ENCODE measurements at regions not wholly inside any gene's neighbourhood (a gene's known extent, or its start where the extent isn't known, plus 50 kb on each side); places are given as distances from the start of the nearest gene placed in this dataset.
"Not testable (repeated sequence)": the region's sequence is repeated elsewhere in the genome, so short reads cannot be mapped to it uniquely, and the experiment has no call there.

DNA sequence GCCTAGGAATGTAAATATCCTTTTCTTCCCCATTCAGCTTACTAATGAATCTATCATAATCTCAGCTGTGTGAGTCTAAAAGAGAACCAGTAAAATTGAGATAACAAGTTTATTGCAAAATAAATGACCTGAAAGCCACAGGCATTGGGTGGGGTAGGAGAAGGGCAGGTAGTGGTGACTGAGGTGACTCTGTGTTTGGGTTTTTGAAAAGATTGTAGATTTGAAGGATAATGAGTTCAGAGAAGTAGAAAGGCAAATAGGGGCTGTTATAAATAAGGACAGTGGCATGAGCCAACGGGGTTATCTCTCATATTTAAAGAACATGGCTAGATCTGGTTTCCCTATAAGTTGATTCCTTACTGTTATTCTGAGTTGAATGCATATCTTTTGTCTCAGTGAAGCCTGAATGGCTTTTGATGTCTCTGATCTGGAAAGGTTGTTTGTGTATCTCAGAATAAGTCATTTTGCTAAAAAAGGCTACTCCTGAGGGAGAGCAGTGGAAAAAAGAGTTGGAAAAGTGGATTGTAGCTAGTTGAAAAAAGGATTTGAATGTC lies 92.3 kb upstream of the TPTE start:
- not testable (repeated sequence) for DNase-seq (ENCODE audit: low read depth)

DNA sequence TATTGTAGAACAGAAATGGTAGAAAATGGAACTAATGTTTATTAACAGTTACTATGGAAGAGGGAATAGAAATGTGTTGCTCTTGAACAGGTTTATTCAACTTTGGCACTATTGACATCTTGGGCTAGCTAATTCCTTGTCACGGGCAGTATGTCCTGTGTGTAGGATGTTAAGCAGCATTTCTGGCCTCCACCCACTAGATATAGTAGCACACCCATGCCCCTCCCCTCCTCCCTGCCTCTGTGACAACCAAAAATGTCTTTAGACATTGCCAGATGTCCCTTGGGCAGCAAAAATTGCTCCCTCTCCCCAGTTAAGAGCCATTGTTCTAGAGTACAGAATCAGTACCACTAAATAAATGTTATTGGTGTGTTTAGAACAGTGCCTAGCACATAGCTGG lies 91.4 kb upstream of the TPTE start:
- DNase-seq (ENCODE audit: low read depth) = no peak

DNA sequence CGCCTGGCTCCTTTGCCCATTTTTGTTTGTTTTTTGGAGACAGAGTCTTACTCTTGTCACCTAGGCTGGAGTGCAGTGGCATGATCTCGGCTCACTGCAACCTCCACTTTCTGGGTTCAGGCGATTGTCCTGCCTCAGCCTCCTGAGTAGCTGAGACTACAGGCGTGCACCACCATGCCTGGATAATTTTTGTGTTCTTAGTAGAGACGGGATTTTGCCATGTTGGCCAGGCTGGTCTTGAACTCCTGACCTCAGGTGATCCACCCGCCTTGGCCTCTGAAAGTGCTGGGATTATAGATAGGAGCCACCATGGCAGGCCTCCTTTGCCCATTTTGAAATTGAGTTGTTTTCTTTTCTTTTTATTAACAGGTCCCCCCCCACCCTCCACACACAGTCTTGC lies 89.4 kb upstream of the TPTE start:
- DNase-seq (ENCODE audit: low read depth) = not testable (repeated sequence)

DNA sequence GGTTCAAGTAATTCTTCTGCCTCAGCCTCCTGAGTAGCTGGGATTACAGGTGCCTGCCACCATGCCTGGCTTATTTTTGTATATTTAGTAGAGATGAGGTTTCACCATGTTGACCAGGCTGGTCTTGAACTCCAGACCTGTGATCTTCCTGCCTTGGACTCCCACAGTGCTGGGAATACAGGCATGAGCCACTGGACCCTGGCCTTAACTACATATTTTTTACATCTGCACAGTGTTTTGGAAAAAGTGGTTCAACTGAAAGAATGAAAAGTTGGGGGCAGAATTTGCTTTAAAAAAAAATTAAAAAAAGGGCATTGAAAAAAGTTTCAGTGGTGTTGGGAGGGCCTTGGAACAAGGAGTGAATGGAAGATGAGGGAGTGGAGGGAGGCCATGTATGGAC lies 88.9 kb upstream of the TPTE start:
- DNase-seq (ENCODE audit: low read depth) = not testable (repeated sequence)

DNA sequence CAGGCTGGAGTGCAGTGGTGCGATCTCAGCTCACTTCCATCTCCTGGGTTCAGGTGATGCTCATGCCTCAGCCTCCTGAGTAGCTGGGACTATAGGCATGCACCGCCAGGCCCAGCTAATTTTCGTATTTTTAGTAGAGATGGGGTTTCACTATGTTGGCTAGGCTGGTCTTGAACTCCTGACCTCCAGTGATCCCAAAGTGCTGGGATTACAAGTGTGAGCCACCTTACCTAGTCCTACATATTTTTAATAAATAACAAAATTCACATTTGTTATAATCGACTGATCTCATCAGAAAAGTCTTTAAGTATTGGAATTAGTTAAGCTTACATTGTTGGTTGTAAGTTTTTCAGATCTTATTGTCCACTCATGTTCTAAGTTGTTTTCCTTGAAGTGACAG lies 83.4 kb upstream of the TPTE start:
- DNase-seq (ENCODE audit: low read depth) = not testable (repeated sequence)

DNA sequence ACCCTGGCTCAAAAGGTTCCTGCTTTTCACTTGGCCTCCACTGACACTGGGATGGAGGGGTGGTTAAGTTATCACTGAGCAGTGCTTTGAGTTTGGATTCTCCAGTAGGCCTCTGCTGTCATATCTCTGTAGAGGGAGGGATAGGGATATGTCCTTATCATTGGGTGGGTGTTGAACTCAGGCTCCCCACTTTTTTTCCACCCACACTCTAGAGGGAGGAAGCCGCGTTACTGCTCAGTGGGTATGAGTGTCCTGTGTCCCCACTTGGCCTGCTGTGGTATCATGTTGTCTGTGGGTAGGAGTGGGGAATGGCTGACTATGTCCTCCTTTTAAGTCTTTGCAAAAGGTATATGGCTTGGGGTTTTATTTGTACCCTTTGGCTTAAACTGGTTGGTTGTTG lies 80.7 kb upstream of the TPTE start:
- not testable (repeated sequence) for DNase-seq (ENCODE audit: low read depth)

DNA sequence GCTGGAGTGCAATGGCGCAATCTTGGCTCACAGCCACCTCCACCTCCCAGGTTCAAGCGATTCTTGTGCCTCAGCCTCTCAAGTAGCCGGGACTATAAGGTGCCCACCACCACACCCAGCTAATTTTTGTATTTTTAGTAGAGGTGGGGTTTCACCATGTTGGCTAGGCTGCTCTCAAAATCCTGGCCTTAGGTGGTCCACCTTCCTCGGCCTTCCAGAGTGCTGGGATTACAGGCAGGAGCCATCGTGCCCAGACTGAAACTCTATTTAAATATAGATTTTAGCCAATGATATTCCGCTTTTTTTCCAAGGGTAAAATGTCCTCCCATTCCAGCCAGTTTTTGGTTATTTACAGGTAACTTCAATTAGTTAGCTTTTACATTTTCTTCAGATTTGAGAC lies 79.4 kb upstream of the TPTE start:
- DNase-seq (ENCODE audit: low read depth) = not testable (repeated sequence)

DNA sequence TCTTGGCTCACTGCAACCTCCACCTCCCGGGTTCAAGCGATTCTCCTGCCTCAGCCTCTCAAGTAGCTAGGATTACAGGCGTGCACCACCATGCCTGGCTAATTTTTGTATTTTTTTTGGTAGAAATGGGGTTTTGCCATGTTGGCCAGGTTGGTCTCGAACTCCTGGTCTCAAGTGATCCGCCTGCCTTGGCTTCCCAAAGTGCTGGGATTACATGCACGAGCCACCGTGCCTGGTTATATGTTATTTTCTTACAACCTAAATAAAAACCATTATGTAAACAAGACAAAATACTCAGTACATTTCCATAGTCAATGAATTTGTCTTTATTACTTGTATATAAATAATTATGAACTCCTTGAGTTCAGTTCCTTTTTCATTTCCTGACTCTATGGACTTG lies 75.7 kb upstream of the TPTE start:
- DNase-seq (ENCODE audit: low read depth) = not testable (repeated sequence)

DNA sequence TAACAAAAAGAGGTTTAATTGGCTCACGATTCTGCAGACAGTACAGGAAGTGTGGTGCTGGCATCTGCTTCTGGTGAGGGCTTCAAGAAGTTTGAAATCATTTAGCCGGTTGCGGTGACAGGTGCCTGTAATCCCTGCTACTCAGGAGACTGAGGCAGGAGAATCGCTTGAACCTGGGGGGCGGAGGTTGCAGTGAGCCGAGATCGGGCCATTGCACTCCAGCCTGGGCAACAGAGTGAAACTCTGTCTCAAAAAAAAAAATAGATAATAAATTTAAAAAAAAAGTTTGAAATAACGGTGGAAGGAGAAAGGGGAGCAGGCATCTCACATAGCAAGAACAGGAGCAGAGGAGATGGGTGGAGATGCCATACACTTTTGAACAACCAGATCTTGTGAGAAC lies 71.9 kb upstream of the TPTE start:
- DNase-seq (ENCODE audit: low read depth) = not testable (repeated sequence)

DNA sequence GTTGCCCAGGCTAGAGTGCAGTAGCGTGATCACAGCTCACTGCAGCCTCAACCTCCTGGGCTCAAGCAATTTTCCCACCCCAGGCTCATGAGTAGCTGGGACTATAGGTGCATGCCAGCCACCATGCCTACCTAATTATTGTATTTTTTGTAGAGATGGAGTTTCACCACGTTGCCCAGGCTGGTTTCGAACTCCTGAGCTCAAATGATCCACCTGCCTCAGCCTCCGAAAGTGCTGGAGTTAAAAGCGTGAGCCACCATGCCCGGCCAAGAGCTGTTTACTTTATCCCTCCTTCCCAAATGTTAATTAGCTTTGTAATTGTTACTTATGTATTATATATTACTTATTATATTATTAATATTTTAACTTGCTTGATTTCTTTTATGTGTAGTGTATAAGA lies 70.1 kb upstream of the TPTE start:
- not testable (repeated sequence) for DNase-seq (ENCODE audit: low read depth)

DNA sequence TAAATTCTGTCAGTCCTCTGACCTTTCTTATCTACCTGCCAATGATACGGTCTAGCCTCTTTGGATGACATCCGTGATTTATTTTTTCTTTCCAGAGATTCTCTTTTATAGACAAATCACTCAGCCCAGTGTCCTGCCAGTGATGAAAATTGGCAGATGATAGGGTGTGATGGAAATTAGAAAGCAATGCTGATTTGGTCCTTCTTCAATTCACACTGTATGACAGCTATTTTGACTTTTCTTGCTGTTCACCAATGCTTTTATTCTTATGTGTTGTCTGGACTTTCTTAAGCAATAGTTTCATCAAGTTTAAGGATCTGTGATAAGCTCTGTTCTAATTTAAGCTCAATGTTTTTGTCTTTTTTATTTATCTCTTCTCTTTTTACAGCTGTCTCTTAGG lies 63.6 kb upstream of the TPTE start:
- DNase-seq (ENCODE audit: low read depth) = not testable (repeated sequence)

DNA sequence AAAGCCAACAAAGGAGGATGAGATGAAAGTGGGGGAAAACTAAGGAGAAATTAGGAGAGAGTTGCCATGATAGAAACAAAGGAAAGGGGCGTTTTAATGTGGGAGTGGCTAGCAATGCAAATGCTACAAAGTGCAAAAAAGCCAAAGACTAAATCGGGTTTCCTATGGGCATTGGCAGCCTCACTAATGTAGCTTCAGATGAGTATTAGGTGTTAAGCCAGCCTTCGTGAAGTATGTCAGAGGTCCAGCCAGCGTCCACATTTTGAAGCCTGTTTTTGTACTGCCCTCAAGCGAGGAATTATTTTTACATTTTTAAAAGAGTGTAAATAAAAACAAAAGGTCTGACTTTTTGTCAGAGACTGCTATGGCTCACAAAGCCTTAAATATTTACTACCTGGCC lies 60.4 kb upstream of the TPTE start:
- DNase-seq (ENCODE audit: low read depth) = not testable (repeated sequence)

DNA sequence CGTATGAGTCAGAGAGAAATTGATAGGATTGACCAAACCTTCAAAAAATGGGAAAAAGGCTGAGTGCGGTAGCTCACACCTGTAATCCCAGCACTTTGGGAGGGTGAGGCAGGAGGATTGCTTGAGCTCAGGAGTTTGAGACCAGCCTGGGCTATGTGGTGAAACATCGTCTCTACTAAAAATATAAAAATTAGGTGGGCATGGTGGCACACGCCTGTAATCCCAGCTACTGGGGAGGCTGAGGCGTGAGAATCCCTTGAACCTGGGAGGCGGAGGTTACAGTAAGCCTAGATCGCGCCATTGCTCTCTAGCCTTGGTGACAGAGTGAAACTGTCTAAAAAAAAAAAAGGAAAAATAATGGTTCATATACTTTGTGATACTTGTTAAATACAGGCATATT lies 59.9 kb upstream of the TPTE start:
- DNase-seq (ENCODE audit: low read depth) = not testable (repeated sequence)

DNA sequence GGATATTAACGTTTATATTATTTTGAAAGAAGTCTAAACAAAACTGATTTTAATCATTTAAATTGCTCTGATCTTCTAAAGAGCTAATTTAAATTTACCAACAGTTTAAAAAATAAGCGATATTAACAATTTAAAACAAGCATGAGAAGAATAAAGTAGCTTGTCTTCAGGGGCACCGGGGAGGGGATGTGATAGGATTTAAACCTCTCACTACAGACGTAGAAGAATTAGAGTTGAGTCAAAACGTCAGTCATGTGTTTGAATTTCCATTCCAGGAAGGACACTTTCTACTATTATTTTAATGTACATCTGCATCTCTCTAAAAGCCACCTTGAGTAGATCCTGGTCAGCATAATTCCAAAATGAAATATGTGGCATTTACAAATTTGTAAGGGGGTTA lies 58.2 kb upstream of the TPTE start:
- no peak for DNase-seq (ENCODE audit: low read depth)

DNA sequence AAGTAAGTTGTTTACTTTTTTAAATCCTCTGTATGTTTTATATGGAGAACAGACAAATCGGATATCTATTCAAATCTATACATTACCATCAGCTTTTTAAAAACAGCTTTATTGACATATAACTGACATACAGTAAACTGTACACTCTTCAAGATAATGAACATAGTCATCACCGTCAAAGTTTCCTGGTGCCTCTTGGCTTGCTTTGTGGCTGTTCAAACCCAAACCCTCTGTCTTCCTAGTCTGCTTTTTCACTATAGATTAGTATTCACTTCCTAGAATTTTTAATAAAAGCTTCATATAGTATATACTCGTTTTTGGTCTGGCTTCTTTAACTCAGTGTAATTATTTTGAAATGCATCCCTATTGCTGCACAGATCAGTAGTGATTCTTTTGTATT lies 56.4 kb upstream of the TPTE start:
- no peak for DNase-seq (ENCODE audit: low read depth)

DNA sequence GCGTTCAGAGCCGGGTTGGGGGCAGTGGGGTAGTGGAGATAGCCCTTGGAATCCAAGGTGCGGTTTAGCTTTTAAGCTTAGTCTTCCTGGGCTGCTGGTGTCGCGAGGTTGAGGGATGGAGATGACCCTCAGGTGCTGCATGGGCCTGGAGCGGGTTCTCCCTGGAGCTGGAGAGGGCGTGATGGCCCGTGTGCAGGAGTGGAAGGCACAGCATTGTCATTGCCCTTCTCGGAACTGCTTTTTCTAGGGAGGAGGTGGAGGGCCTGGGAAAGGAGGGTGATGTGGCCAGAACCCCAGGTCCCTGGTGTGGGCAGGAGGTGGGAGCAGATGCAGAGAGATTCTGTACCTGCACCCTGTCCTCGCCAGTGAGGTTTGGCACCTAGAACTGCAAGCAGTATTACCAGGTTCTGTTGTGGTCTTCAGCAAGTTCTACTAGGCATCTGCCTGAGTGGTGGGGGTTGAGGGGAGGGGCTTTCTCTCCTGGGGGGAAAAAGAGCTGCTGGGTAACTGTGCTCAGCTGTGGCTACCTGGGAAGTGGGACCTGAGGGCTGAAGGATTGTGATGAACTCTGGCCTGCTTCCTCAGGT lies 55.8 kb upstream of the TPTE start:
- DNase-seq (ENCODE audit: low read depth) = not testable (repeated sequence)

DNA sequence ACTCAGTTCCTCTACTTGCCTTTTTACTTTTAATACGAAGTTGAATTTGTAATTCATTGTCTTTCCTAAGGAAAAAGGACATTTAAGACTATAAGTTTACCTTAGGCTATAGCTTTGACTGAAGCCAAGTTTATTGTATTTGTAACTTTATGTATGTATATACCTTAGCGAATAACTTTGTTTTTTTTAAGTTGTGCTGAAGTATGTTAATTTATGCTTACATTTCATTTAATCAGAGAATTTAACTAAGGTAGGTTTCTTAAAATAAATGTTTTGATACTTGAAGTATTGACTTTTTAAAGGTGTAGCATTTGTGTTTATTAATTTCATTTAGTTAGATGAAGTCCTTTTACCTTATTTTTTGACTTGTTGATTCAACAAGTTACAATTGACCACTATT lies 55.2 kb upstream of the TPTE start:
- DNase-seq (ENCODE audit: low read depth) = no peak
